Mesenchymal stem cell (in vitro differentiated cells and primary cell): ENCODE measurements at regions not wholly inside any gene's neighbourhood (a gene's known extent, or its start where the extent isn't known, plus 50 kb on each side); places are given as distances from the start of the nearest gene placed in this dataset.
"Not testable (repeated sequence)": the region's sequence is repeated elsewhere in the genome, so short reads cannot be mapped to it uniquely, and the experiment has no call there.

Experiments
- DNase-seq: peaks from one replicate; pipeline ENCODE4 v3.0.0-alpha.2; 2013
- H2AFZ ChIP-seq: one replicate; pipeline ENCODE4 v1.6.1; 2013; ENCODE audit warnings: low read depth, mild to moderate bottlenecking, control low read depth, inconsistent platforms, low read length, moderate library complexity
- H2AK5ac ChIP-seq: 2 replicates; pipeline ENCODE4 v1.6.1; 2013; ENCODE audit warnings: low read length, moderate library complexity, mild to moderate bottlenecking, inconsistent platforms; ENCODE audit not compliant: severe bottlenecking
- H2BK120ac ChIP-seq: one replicate; pipeline ENCODE4 v1.6.1; 2013; ENCODE audit warnings: low read depth, mild to moderate bottlenecking, inconsistent platforms, low read length, moderate library complexity
- H2BK12ac ChIP-seq, 2 experiments: one replicate each; pipeline ENCODE4 v1.6.1; 2013; ENCODE audit warnings: inconsistent platforms in 2 of 2, low read length in 2 of 2, mild to moderate bottlenecking in 2 of 2, moderate library complexity in 2 of 2, control low read depth in 1 of 2
- H2BK15ac ChIP-seq: one replicate; pipeline ENCODE4 v1.6.1; 2013; ENCODE audit warnings: mild to moderate bottlenecking, low read depth, inconsistent platforms; ENCODE audit not compliant: poor library complexity, severe bottlenecking
- H2BK5ac ChIP-seq: 2 replicates; pipeline ENCODE4 v1.6.1; 2013; ENCODE audit warnings: low read depth, mild to moderate bottlenecking, low read length, control low read depth, inconsistent platforms; ENCODE audit not compliant: poor library complexity, severe bottlenecking
- H3K14ac ChIP-seq, 2 experiments: one replicate each; pipeline ENCODE4 v1.6.1; 2013; ENCODE audit warnings: inconsistent platforms in 2 of 2, low read length in 2 of 2, control low read depth in 1 of 2, mild to moderate bottlenecking in 1 of 2, moderate library complexity in 1 of 2
- H3K18ac ChIP-seq, 2 experiments: one replicate each; pipeline ENCODE4 v1.6.1; 2013; ENCODE audit warnings: inconsistent platforms in 2 of 2, low read length in 2 of 2, control low read depth in 1 of 2, low read depth in 1 of 2, mild to moderate bottlenecking in 1 of 2
- H3K23ac ChIP-seq, 2 experiments: one replicate each; pipeline ENCODE4 v1.6.1; 2013; ENCODE audit warnings: inconsistent platforms in 2 of 2, low read length in 2 of 2, mild to moderate bottlenecking in 2 of 2, moderate library complexity in 2 of 2, control low read depth in 1 of 2
- H3K27ac ChIP-seq: 2 replicates; pipeline ENCODE4 v1.5.1; 2013; ENCODE audit warnings: mild to moderate bottlenecking, moderate library complexity, low read length, control low read depth, inconsistent platforms; ENCODE audit not compliant: poor library complexity, severe bottlenecking
- H3K27me3 ChIP-seq, 2 experiments: 2 replicates each; pipeline versions ENCODE4 v1.6.1 to v1.7.0; 2013; ENCODE audit warnings: low read length in 2 of 2, mild to moderate bottlenecking in 2 of 2, moderate library complexity in 2 of 2, control low read depth in 1 of 2, inconsistent platforms in 1 of 2; ENCODE audit not compliant: control insufficient read depth in 1 of 2, insufficient read depth in 1 of 2
- H3K36me3 ChIP-seq, 2 experiments: 2 replicates each; pipeline versions ENCODE4 v1.6.1 to v1.7.0; 2013; ENCODE audit warnings: low read length in 2 of 2, control low read depth in 1 of 2, inconsistent platforms in 1 of 2, low read depth in 1 of 2, mild to moderate bottlenecking in 1 of 2; ENCODE audit not compliant: insufficient read depth in 2 of 2, control insufficient read depth in 1 of 2
- H3K4ac ChIP-seq, 2 experiments: one replicate each; pipeline ENCODE4 v1.6.1; 2013; ENCODE audit warnings: inconsistent platforms in 2 of 2, low read length in 2 of 2, mild to moderate bottlenecking in 2 of 2, moderate library complexity in 2 of 2, control low read depth in 1 of 2, low read depth in 1 of 2
- H3K4me1 ChIP-seq: 2 replicates; pipeline ENCODE4 v1.6.1; 2013; ENCODE audit warnings: low read depth, low read length, control low read depth; ENCODE audit not compliant: control insufficient read depth, insufficient read depth
- H3K4me2 ChIP-seq: 2 replicates; pipeline ENCODE4 v1.6.1; 2013; ENCODE audit warnings: low read length, mild to moderate bottlenecking, inconsistent platforms; ENCODE audit not compliant: poor library complexity, severe bottlenecking
- H3K4me3 ChIP-seq, 2 experiments: 2 replicates each; pipeline versions ENCODE4 v1.5.1 to v1.7.0; 2013; ENCODE audit warnings: low read length in 2 of 2, mild to moderate bottlenecking in 2 of 2, control low read depth in 1 of 2, low read depth in 1 of 2; ENCODE audit not compliant: insufficient read depth in 1 of 2
- H3K79me1 ChIP-seq: replicated peaks from 2 replicates; pipeline ENCODE4 v1.6.1; 2013; ENCODE audit warnings: mild to moderate bottlenecking, control low read depth, low read length, inconsistent platforms; ENCODE audit not compliant: poor library complexity, severe bottlenecking
- H3K9ac ChIP-seq: 2 replicates; pipeline ENCODE4 v1.7.0; 2013; ENCODE audit warnings: mild to moderate bottlenecking, low read length, moderate library complexity
- H3K9me3 ChIP-seq: 2 replicates; pipeline ENCODE4 v1.7.0; 2013; ENCODE audit warnings: mild to moderate bottlenecking, low read length; ENCODE audit not compliant: control insufficient read depth
- H4K8ac ChIP-seq: one replicate; pipeline ENCODE4 v1.6.1; 2013; ENCODE audit warnings: inconsistent platforms, mild to moderate bottlenecking, low read length, moderate library complexity
- H4K91ac ChIP-seq: one replicate; pipeline ENCODE4 v1.6.1; 2013; ENCODE audit warnings: mild to moderate bottlenecking, low read length, inconsistent platforms
- WGBS: methylation state at CpG from one replicate; pipeline ENCODE4 v1.1.7; 2013; ENCODE audit warnings: mixed read lengths; 5-methylcytosine and 5-hydroxymethylcytosine counted together

DNA sequence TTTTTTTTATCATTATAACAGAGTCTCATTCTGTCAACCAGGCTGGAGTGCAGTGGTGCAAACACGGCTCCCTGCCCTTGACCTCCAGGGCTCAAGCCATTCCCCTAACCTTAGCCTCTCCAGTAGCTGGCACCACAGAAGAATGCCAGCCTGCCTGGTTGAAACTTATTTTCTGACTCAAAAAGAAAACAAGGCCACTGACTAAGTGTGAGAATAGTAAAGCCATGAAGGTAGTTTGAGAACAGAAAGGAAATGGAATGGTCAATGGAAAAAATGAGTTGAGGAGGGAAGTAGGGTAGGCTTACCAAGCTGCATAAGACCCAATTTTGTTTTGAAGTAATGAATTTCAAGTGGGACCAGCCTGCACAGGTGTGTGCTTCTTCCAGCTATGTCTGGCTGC is 82.8 kb upstream of the RORB start:
- no peak overlapping the region for H2AFZ ChIP-seq
- H3K27ac ChIP-seq, result no peak overlapping the region

DNA sequence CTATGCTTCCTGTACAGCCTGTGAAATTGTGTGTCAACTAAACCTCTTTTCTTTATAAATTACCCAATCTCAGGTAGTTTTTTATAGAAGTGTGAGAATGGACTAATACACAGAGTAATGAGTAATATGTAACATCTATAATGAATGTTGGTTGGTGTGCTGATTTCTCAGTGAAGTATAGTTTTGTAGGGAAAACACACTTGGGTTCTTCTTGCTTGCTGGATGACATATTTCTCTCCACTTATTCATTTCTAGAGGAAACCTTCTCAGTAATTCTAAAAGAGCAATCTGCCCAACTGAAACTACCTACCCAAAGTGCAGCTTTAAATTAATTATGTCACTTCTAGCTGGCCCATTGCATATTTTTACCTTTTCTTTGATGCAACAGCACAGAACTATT is 81.1 kb upstream of the RORB start:
- no peak overlapping the region for H3K4ac ChIP-seq
- H2AFZ ChIP-seq, result no peak overlapping the region
- H3K4me2 ChIP-seq, result no peak overlapping the region
- H2BK5ac ChIP-seq, result no peak overlapping the region
- H3K9me3 ChIP-seq, result peaks cover 16% of the 10 kb centered on the region
- H3K79me1 ChIP-seq, result no peaks in the 10 kb centered on the region
- H3K4me3 ChIP-seq, result no peak overlapping the region
- no peaks in the 10 kb centered on the region for H3K36me3 ChIP-seq
- H4K8ac ChIP-seq, result no peak overlapping the region
- H2BK12ac ChIP-seq, result no peak overlapping the region
- H2AK5ac ChIP-seq, result no peak overlapping the region
- no peak overlapping the region for H2BK120ac ChIP-seq
- no peak overlapping the region for H3K14ac ChIP-seq
- no peak overlapping the region for H3K23ac ChIP-seq
- H3K4me1 ChIP-seq, result no peaks in the 10 kb centered on the region
- no peaks in the 10 kb centered on the region for H3K27me3 ChIP-seq
- H3K9ac ChIP-seq, result no peak overlapping the region
- no peak for DNase-seq
- no peak overlapping the region for H4K91ac ChIP-seq
- no peak overlapping the region for H3K27ac ChIP-seq
- H3K18ac ChIP-seq, result no peak overlapping the region
- H2BK15ac ChIP-seq, result no peak overlapping the region

More for the DNA sequence above, 82.8 kb upstream of the RORB start:
- Histone ChIP-seq H3K14ac (no peak overlapping the region), H3K27me3 (no peaks in the 10 kb centered on the region), H3K36me3 (no peaks in the 10 kb centered on the region), H3K79me1 (no peaks in the 10 kb centered on the region), H3K18ac (no peak overlapping the region), H3K23ac (no peak overlapping the region), H2BK120ac (no peak overlapping the region), H2AK5ac (no peak overlapping the region), H3K4me3 (no peak overlapping the region), H3K4ac (no peak overlapping the region), H2BK5ac (no peak overlapping the region), H2BK15ac (no peak overlapping the region), H3K4me2 (no peak overlapping the region), H3K9ac (no peak overlapping the region), H2BK12ac (no peak overlapping the region), H3K4me1 (no peaks in the 10 kb centered on the region), H4K8ac (no peak overlapping the region), H4K91ac (no peak overlapping the region), H3K9me3 (peaks cover 19% of the 10 kb centered on the region)
- DNase-seq, result no peak
- 77% methylated on average over 1 of the region's 1 CpG for WGBS

DNA sequence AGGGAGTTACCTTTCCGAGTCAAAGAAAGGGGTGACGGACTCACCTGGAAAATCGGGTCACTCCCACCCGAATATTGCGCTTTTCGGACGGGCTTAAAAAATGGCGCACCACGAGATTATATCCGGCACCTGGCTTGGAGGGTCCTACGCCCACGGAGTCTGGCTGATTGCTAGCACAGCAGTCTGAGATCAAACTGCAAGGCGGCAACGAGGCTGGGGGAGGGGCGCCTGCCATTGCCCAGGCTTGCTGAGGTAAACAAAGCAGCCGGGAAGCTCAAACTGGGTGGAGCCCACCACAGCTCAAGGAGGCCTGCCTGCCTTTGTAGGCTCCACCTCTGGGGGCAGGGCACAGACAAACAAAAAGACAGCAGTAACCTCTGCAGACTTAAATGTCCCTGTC is 72.6 kb upstream of the RORB start:
- not testable (repeated sequence) for H3K4me3 ChIP-seq, H3K4me2 ChIP-seq, H4K91ac ChIP-seq, H4K8ac ChIP-seq, DNase-seq, H3K9me3 ChIP-seq, H3K27me3 ChIP-seq, H3K14ac ChIP-seq, H3K79me1 ChIP-seq, H2AFZ ChIP-seq, H3K23ac ChIP-seq, H3K27ac ChIP-seq, H3K36me3 ChIP-seq, H2AK5ac ChIP-seq, H2BK120ac ChIP-seq, H2BK12ac ChIP-seq, H3K4me1 ChIP-seq, H2BK5ac ChIP-seq, H2BK15ac ChIP-seq, H3K18ac ChIP-seq, H3K4ac ChIP-seq, H3K9ac ChIP-seq
- 84% methylated on average over 12 of the region's 16 CpGs for WGBS

DNA sequence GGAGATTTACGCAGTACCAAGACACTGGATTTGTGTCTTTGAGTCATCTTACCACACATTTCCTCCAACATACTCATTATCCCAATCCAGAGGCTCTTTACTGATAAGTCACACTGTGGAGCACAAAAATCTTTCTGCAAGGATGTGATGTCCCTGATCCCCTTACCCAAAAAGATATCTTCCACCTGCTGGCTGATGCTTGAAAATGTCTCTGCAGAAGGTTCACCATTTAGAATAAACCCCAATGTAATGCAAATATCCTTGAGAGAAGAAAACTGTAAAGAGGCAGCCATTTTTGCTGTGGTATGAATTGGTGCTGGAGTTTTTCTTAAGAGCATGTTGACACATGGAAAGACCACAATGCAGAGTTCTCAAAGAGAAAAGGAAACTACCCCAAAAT is 65.7 kb upstream of the RORB start:
- no peak overlapping the region for H3K18ac ChIP-seq
- no peak for DNase-seq
- no peak overlapping the region for H2BK5ac ChIP-seq
- no peaks in the 10 kb centered on the region for H3K4me1 ChIP-seq
- H3K79me1 ChIP-seq, result no peaks in the 10 kb centered on the region
- H4K91ac ChIP-seq, result no peak overlapping the region
- H3K27ac ChIP-seq, result no peak overlapping the region
- WGBS, result 78% methylated on average over 1 of the region's 1 CpG
- no peak overlapping the region for H3K4me3 ChIP-seq
- no peaks in the 10 kb centered on the region for H3K36me3 ChIP-seq
- no peak overlapping the region for H2AK5ac ChIP-seq
- H2BK12ac ChIP-seq, result no peak overlapping the region
- no peaks in the 10 kb centered on the region for H3K9me3 ChIP-seq
- H3K27me3 ChIP-seq, result no peaks in the 10 kb centered on the region
- no peak overlapping the region for H3K14ac ChIP-seq
- H3K4ac ChIP-seq, result no peak overlapping the region
- no peak overlapping the region for H3K9ac ChIP-seq
- H3K4me2 ChIP-seq, result no peak overlapping the region
- H3K23ac ChIP-seq, result no peak overlapping the region
- no peak overlapping the region for H2BK120ac ChIP-seq
- no peak overlapping the region for H4K8ac ChIP-seq
- no peak overlapping the region for H2BK15ac ChIP-seq
- H2AFZ ChIP-seq, result no peak overlapping the region
